NB4 (cell line): ENCODE measurements at regions not wholly inside any gene's neighbourhood (a gene's known extent, or its start where the extent isn't known, plus 50 kb on each side); places are given as distances from the start of the nearest gene placed in this dataset.

Experiments used
- CTCF ChIP-seq: IDR thresholded peaks from one replicate; pipeline ENCODE4 v1.5.1; 2012; ENCODE audit warnings: low read depth, low read length
- MAX ChIP-seq: IDR thresholded peaks from 2 replicates; pipeline ENCODE4 v1.6.1; 2011; ENCODE audit warnings: low read depth, low read length
- MYC ChIP-seq: IDR thresholded peaks from 2 replicates; pipeline ENCODE4 v1.6.1; 2011; ENCODE audit warnings: low read depth, low read length
- POLR2A ChIP-seq: IDR thresholded peaks from 2 replicates; pipeline ENCODE4 v1.6.1; 2011; ENCODE audit warnings: mild to moderate bottlenecking; ENCODE audit not compliant: insufficient read length; ENCODE audit errors: extremely low read depth

- TF ChIP-seq POLR2A (no peak), CTCF (no peak), MAX (no peak), MYC (no peak)
Measured at GRCh38 chr11:81674211-81674610, 1059.5 kb downstream of the FAM181B start.
